SK-N-SH (cell line): ENCODE measurements at regions not wholly inside any gene's neighbourhood (a gene's known extent, or its start where the extent isn't known, plus 50 kb on each side); places are given as distances from the start of the nearest gene placed in this dataset.

Experiments
- EP300 ChIP-seq, 2 experiments: IDR thresholded peaks; 2 replicates each; pipeline versions ENCODE4 v1.4.0 to v1.6.1; 2012; ENCODE audit warnings: borderline replicate concordance in 1 of 2, low read depth in 1 of 2, low read length in 1 of 2
- FOSL2 ChIP-seq: IDR thresholded peaks from 2 replicates; pipeline ENCODE4 v1.4.0; 2012; ENCODE audit warnings: low read depth, mild to moderate bottlenecking, moderate library complexity, borderline replicate concordance
- FOXJ3 ChIP-seq: sonication (generic); formaldehyde crosslinking; IDR thresholded peaks from 2 replicates; pipeline ENCODE4 v1.5.1; 2020; ENCODE audit warnings: mild to moderate bottlenecking, missing genetic modification reagents
- MAX ChIP-seq: IDR thresholded peaks from 2 replicates; pipeline ENCODE4 v1.4.0; 2012; ENCODE audit warnings: low read depth
- POLR2AphosphoS5 ChIP-seq: IDR thresholded peaks from 2 replicates; pipeline ENCODE4 v1.6.1; 2012; ENCODE audit warnings: low read depth, low read length
- RCOR1 ChIP-seq: fragments of 150-350 bp; IDR thresholded peaks from 2 replicates; pipeline ENCODE4 v1.6.1; 2017; ENCODE audit warnings: antibody characterized with exemption, low read length
- RFX5 ChIP-seq: IDR thresholded peaks from 2 replicates; pipeline ENCODE4 v1.6.1; 2012; ENCODE audit warnings: mild to moderate bottlenecking, improper control_type of control experiment, low read length
- USF2 ChIP-seq: fragments of 150-350 bp; IDR thresholded peaks from 2 replicates; pipeline ENCODE4 v1.6.1; 2017; ENCODE audit warnings: antibody characterized with exemption, low read length, low read depth, borderline replicate concordance
- TF ChIP-seq, protein P1 (sequence below): fragments of 200-600 bp; sonication (generic); IDR thresholded peaks from 2 replicates; pipeline ENCODE4 v1.6.1; 2017; ENCODE audit warnings: antibody characterized with exemption, mild to moderate bottlenecking, moderate library complexity

GRCh38 chr16:87199901-87200300, 117.3 kb downstream of the C16orf95 start:
- TF ChIP-seq, protein P1, sequence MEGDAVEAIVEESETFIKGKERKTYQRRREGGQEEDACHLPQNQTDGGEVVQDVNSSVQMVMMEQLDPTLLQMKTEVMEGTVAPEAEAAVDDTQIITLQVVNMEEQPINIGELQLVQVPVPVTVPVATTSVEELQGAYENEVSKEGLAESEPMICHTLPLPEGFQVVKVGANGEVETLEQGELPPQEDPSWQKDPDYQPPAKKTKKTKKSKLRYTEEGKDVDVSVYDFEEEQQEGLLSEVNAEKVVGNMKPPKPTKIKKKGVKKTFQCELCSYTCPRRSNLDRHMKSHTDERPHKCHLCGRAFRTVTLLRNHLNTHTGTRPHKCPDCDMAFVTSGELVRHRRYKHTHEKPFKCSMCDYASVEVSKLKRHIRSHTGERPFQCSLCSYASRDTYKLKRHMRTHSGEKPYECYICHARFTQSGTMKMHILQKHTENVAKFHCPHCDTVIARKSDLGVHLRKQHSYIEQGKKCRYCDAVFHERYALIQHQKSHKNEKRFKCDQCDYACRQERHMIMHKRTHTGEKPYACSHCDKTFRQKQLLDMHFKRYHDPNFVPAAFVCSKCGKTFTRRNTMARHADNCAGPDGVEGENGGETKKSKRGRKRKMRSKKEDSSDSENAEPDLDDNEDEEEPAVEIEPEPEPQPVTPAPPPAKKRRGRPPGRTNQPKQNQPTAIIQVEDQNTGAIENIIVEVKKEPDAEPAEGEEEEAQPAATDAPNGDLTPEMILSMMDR: no peak
- TF ChIP-seq RCOR1 (no peak), USF2 (no peak), POLR2AphosphoS5 (no peak), FOXJ3 (CRISPR knock-in tag) (no peak), EP300 (IDR thresholded peaks at IDR 0.05; ENCODE audit: borderline replicate concordance in 1 of 2, low read depth in 1 of 2, low read length in 1 of 2) (no peak), MAX (no peak), RFX5 (no peak), FOSL2 (no peak)
